Naive thymus-derived CD8-positive, alpha-beta T cell (primary cell): ENCODE measurements at regions not wholly inside any gene's neighbourhood (a gene's known extent, or its start where the extent isn't known, plus 50 kb on each side); places are given as distances from the start of the nearest gene placed in this dataset.

ENCODE experiments used
- ATAC-seq, 2 donors: fragments of 150-1000 bp; cut with Tn5 transposase in 1 of 2; sonication (Bioruptor Pico), chemical (Tn5 transposase) in 1 of 2; 1 replicate in 1 of 2; 2 replicates in 1 of 2; pipeline ENCODE4 v1.10.0; 2021; ENCODE audit warnings: mild to moderate bottlenecking in 2 of 2, moderate library complexity in 2 of 2
- POLR2A ChIA-PET: fragments of 350-600 bp; sonication (Branson Sonifier 250); formaldehyde crosslinking; loops from one replicate; lab custom pipeline; 2021; ENCODE audit warnings: antibody characterized with exemption; lab: Charles Lee
- DNase-seq, 10 donors: peaks; one replicate each; pipeline versions ENCODE4 v3.0.0 to v3.0.0-alpha.2; 2020 to 2022
- H3K27ac Mint-ChIP-seq, 10 donors: one replicate each; pipeline ENCODE4 v1.8.0; 2020 to 2022; ENCODE audit warnings: mild to moderate bottlenecking in 10 of 10, mixed read lengths in 10 of 10, moderate library complexity in 4 of 10, inconsistent platforms in 1 of 10
- H3K27me3 Mint-ChIP-seq, 5 donors: one replicate each; pipeline ENCODE4 v1.8.0; 2021 to 2022; ENCODE audit warnings: mixed read lengths in 5 of 5
- H3K36me3 Mint-ChIP-seq, 3 donors: one replicate each; pipeline ENCODE4 v1.8.0; 2020 to 2022; ENCODE audit warnings: mixed read lengths in 3 of 3, mild to moderate bottlenecking in 2 of 3, inconsistent platforms in 1 of 3
- H3K4me1 Mint-ChIP-seq, 4 donors: one replicate each; pipeline ENCODE4 v1.8.0; 2021 to 2022; ENCODE audit warnings: mixed read lengths in 4 of 4
- H3K4me3 Mint-ChIP-seq, 10 donors: one replicate each; pipeline ENCODE4 v1.8.0; 2020 to 2022; ENCODE audit warnings: mild to moderate bottlenecking in 10 of 10, mixed read lengths in 10 of 10, moderate library complexity in 6 of 10, inconsistent platforms in 1 of 10
- H3K9me3 Mint-ChIP-seq, 9 donors: one replicate each; pipeline ENCODE4 v1.8.0; 2020 to 2022; ENCODE audit warnings: mixed read lengths in 9 of 9, mild to moderate bottlenecking in 3 of 9, inconsistent platforms in 1 of 9, moderate library complexity in 1 of 9

GRCh38 chr5:4802044-4802443 is 338.1 kb upstream of the ADAMTS16 start:
- no peak overlapping the region for H3K4me3 Mint-ChIP-seq
- H3K27me3 Mint-ChIP-seq, result no peaks in the 10 kb centered on the region
- no peaks in the 10 kb centered on the region for H3K36me3 Mint-ChIP-seq
- H3K4me1 Mint-ChIP-seq, result no peaks in the 10 kb centered on the region
- no peak overlapping the region for H3K27ac Mint-ChIP-seq
- ATAC-seq (no peak), DNase-seq (no peak)
- POLR2A ChIA-PET, result no interaction called here
- H3K9me3 Mint-ChIP-seq, result peaks cover 2 to 45% (median 17%) of the 10 kb centered on the region in 9 donors

GRCh38 chr5:4804691-4805360 is 335.3 kb upstream of the ADAMTS16 start:
- H3K27ac Mint-ChIP-seq, result no peak overlapping the region
- POLR2A ChIA-PET, result no interaction called here

GRCh38 chr5:4815002-4815401 is 325.1 kb upstream of the ADAMTS16 start:
- Mint-ChIP-seq H3K4me3 (no peak overlapping the region), H3K4me1 (no peaks in the 10 kb centered on the region), H3K27me3 (peaks cover 0 to 2% (median 0%) of the 10 kb centered on the region in 5 donors), H3K36me3 (peaks cover 0 to 8% (median 2%) of the 10 kb centered on the region in 3 donors), H3K27ac (no peak overlapping the region), H3K9me3 (peaks cover 4 to 20% (median 11%) of the 10 kb centered on the region in 9 donors)
- DNase-seq (no peak), ATAC-seq (no peak)
- POLR2A ChIA-PET, result no interaction called here

More at GRCh38 chr5:4804691-4805360, 335.3 kb upstream of the ADAMTS16 start:
- no peak for ATAC-seq
- H3K9me3 Mint-ChIP-seq, result peaks cover 5 to 51% (median 14%) of the 10 kb centered on the region in 9 donors
- no peaks in the 10 kb centered on the region for H3K27me3 Mint-ChIP-seq
- DNase-seq, result no peak
- no peaks in the 10 kb centered on the region for H3K36me3 Mint-ChIP-seq
- no peak overlapping the region for H3K4me3 Mint-ChIP-seq
- H3K4me1 Mint-ChIP-seq, result no peaks in the 10 kb centered on the region

- POLR2A ChIA-PET, result no interaction called here
- Mint-ChIP-seq H3K36me3 (peaks cover 0 to 8% (median 2%) of the 10 kb centered on the region in 3 donors), H3K4me1 (no peaks in the 10 kb centered on the region), H3K27me3 (peaks cover 0 to 2% (median 0%) of the 10 kb centered on the region in 5 donors), H3K4me3 (no peak overlapping the region), H3K9me3 (peaks cover 0 to 17% (median 6%) of the 10 kb centered on the region in 9 donors), H3K27ac (no peak overlapping the region)
- ATAC-seq (no peak), DNase-seq (no peak)
These were observed 322.4 kb upstream of the ADAMTS16 start for GRCh38 chr5:4817767-4818166.

GRCh38 chr5:4831325-4831724 is 308.8 kb upstream of the ADAMTS16 start:
- no peak overlapping the region for H3K4me3 Mint-ChIP-seq
- H3K4me1 Mint-ChIP-seq, result peaks cover 0 to 2% (median 0%) of the 10 kb centered on the region in 4 donors
- ATAC-seq (no peak), DNase-seq (no peak)
- H3K27me3 Mint-ChIP-seq, result no peaks in the 10 kb centered on the region
- POLR2A ChIA-PET, result no interaction called here
- no peak overlapping the region for H3K27ac Mint-ChIP-seq
- H3K9me3 Mint-ChIP-seq, result peaks cover 0 to 11% (median 2%) of the 10 kb centered on the region in 9 donors
- no peaks in the 10 kb centered on the region for H3K36me3 Mint-ChIP-seq

GRCh38 chr5:4832471-4832870 is 307.7 kb upstream of the ADAMTS16 start:
- DNase-seq, result no peak
- Mint-ChIP-seq H3K27ac (no peak overlapping the region), H3K4me3 (no peak overlapping the region), H3K9me3 (peaks cover 0 to 6% (median 0%) of the 10 kb centered on the region in 9 donors), H3K4me1 (peaks cover 0 to 2% (median 0%) of the 10 kb centered on the region in 4 donors), H3K27me3 (no peaks in the 10 kb centered on the region), H3K36me3 (no peaks in the 10 kb centered on the region)
- POLR2A ChIA-PET, result no interaction called here
- ATAC-seq, result no peak

- no peaks in the 10 kb centered on the region for H3K27me3 Mint-ChIP-seq
- peaks cover 0 to 6% (median 0%) of the 10 kb centered on the region in 9 donors for H3K9me3 Mint-ChIP-seq
- H3K4me3 Mint-ChIP-seq, result no peak overlapping the region
- POLR2A ChIA-PET, result no interaction called here
- no peak for ATAC-seq
- peaks cover 0 to 2% (median 0%) of the 10 kb centered on the region in 4 donors for H3K4me1 Mint-ChIP-seq
- H3K36me3 Mint-ChIP-seq, result no peaks in the 10 kb centered on the region
- no peak for DNase-seq
- no peak overlapping the region for H3K27ac Mint-ChIP-seq
These were observed 306.9 kb upstream of the ADAMTS16 start for GRCh38 chr5:4833104-4833738.

- peaks cover 0 to 2% (median 0%) of the 10 kb centered on the region in 4 donors for H3K4me1 Mint-ChIP-seq
- ATAC-seq (no peak), DNase-seq (no peak)
- H3K9me3 Mint-ChIP-seq, result peaks cover 0 to 11% (median 3%) of the 10 kb centered on the region in 9 donors
- POLR2A ChIA-PET, result no interaction called here
- H3K27ac Mint-ChIP-seq, result no peak overlapping the region
- H3K27me3 Mint-ChIP-seq, result peaks cover 0 to 3% (median 0%) of the 10 kb centered on the region in 5 donors
- no peak overlapping the region for H3K4me3 Mint-ChIP-seq
- no peaks in the 10 kb centered on the region for H3K36me3 Mint-ChIP-seq
These were observed 302.6 kb upstream of the ADAMTS16 start for GRCh38 chr5:4837489-4838058.

- DNase-seq (no peak), ATAC-seq (no peak)
- Mint-ChIP-seq H3K4me1 (no peaks in the 10 kb centered on the region), H3K27ac (no peak overlapping the region), H3K27me3 (no peaks in the 10 kb centered on the region), H3K4me3 (no peak overlapping the region), H3K9me3 (peaks cover 0 to 28% (median 5%) of the 10 kb centered on the region in 9 donors), H3K36me3 (no peaks in the 10 kb centered on the region)
- POLR2A ChIA-PET, result no interaction called here
These were observed 294.9 kb upstream of the ADAMTS16 start for GRCh38 chr5:4845221-4845620.

- H3K27me3 Mint-ChIP-seq, result no peaks in the 10 kb centered on the region
- ATAC-seq (no peak), DNase-seq (no peak)
- no peak overlapping the region for H3K4me3 Mint-ChIP-seq
- H3K4me1 Mint-ChIP-seq, result no peaks in the 10 kb centered on the region
- peaks cover 0 to 27% (median 5%) of the 10 kb centered on the region in 9 donors for H3K9me3 Mint-ChIP-seq
- H3K36me3 Mint-ChIP-seq, result no peaks in the 10 kb centered on the region
- H3K27ac Mint-ChIP-seq, result no peak overlapping the region
- POLR2A ChIA-PET, result no interaction called here
These were observed 292.4 kb upstream of the ADAMTS16 start for GRCh38 chr5:4847766-4848165.

GRCh38 chr5:4855036-4855435 is 285.1 kb upstream of the ADAMTS16 start:
- Mint-ChIP-seq H3K9me3 (peaks cover 0 to 15% (median 0%) of the 10 kb centered on the region in 9 donors), H3K4me3 (no peak overlapping the region), H3K27ac (no peak overlapping the region), H3K27me3 (peaks cover 2 to 17% (median 5%) of the 10 kb centered on the region in 5 donors), H3K4me1 (no peaks in the 10 kb centered on the region), H3K36me3 (no peaks in the 10 kb centered on the region)
- POLR2A ChIA-PET, result no interaction called here
- no peak for DNase-seq
- ATAC-seq, result no peak

- Mint-ChIP-seq H3K27ac (no peak overlapping the region), H3K4me3 (no peak overlapping the region), H3K27me3 (peaks cover 2 to 17% (median 5%) of the 10 kb centered on the region in 5 donors), H3K36me3 (no peaks in the 10 kb centered on the region), H3K9me3 (peaks cover 0 to 15% (median 0%) of the 10 kb centered on the region in 9 donors), H3K4me1 (no peaks in the 10 kb centered on the region)
- POLR2A ChIA-PET, result no interaction called here
- no peak for ATAC-seq
- DNase-seq, result no peak
These were observed 284.2 kb upstream of the ADAMTS16 start for GRCh38 chr5:4855880-4856279.

- Mint-ChIP-seq H3K4me1 (no peaks in the 10 kb centered on the region), H3K27ac (no peak overlapping the region), H3K36me3 (no peaks in the 10 kb centered on the region), H3K4me3 (no peak overlapping the region), H3K9me3 (peaks cover 0 to 15% (median 0%) of the 10 kb centered on the region in 9 donors), H3K27me3 (peaks cover 2 to 17% (median 5%) of the 10 kb centered on the region in 5 donors)
- no peak for ATAC-seq
- DNase-seq, result no peak
- POLR2A ChIA-PET, result no interaction called here
These were observed 282.4 kb upstream of the ADAMTS16 start for GRCh38 chr5:4857761-4858160.
